Transverse colon (tissue), 4 donors: ENCODE measurements at regions not wholly inside any gene's neighbourhood (a gene's known extent, or its start where the extent isn't known, plus 50 kb on each side); places are given as distances from the start of the nearest gene placed in this dataset.

ENCODE experiments used
- DNase-seq: peaks from one replicate; pipeline ENCODE4 v3.0.0-alpha.2; 2019
- H3K27ac ChIP-seq, 4 donors: fragments of 200-600 bp; sonication (generic); 2 replicates each; pipeline ENCODE4 v1.5.1; 2016 to 2018; ENCODE audit warnings: inconsistent platforms in 4 of 4
- H3K27me3 ChIP-seq: fragments of 200-600 bp; sonication (generic); 2 replicates; pipeline ENCODE4 v1.5.1; 2017; ENCODE audit warnings: inconsistent platforms
- H3K36me3 ChIP-seq, 4 donors: fragments of 200-600 bp; sonication (generic); 2 replicates each; pipeline ENCODE4 v1.5.1; 2017 to 2019; ENCODE audit warnings: inconsistent platforms in 4 of 4
- H3K4me1 ChIP-seq, 4 donors: fragments of 200-600 bp; sonication (generic); 2 replicates each; pipeline ENCODE4 v1.5.1; 2017 to 2020; ENCODE audit warnings: inconsistent platforms in 4 of 4
- H3K4me3 ChIP-seq, 4 donors: fragments of 200-600 bp; sonication (generic); 1 replicate in 1 of 4; 2 replicates in 3 of 4; pipeline versions ENCODE4 v1.5.1 to v1.6.1; 2017 to 2019; ENCODE audit warnings: inconsistent platforms in 4 of 4
- H3K9me3 ChIP-seq, 2 donors: fragments of 200-600 bp; sonication (generic); 2 replicates each; pipeline ENCODE4 v1.5.1; 2017 to 2019; ENCODE audit warnings: inconsistent platforms in 2 of 2
- EP300 ChIP-seq: sonication (generic); formaldehyde crosslinking; IDR thresholded peaks from one replicate; pipeline ENCODE4 v1.6.1; 2017; ENCODE audit warnings: antibody characterized with exemption, low read depth
- POLR2A ChIP-seq: fragments of 450-650 bp; IDR thresholded peaks from one replicate; pipeline ENCODE4 v1.6.1; 2016; ENCODE audit warnings: antibody characterized with exemption, mild to moderate bottlenecking, moderate library complexity
- POLR2AphosphoS5 ChIP-seq, 3 donors: sonication (generic); formaldehyde crosslinking; IDR thresholded peaks; one replicate each; pipeline ENCODE4 v1.6.1; 2016; ENCODE audit warnings: antibody characterized with exemption in 3 of 3
- WGBS, 2 donors: methylation state at CpG; one replicate each; pipeline ENCODE4 v1.1.5; 2018; ENCODE audit warnings: low coverage in 1 of 2; 5-methylcytosine and 5-hydroxymethylcytosine counted together
- in situ Hi-C, 4 donors: fragments of 200-750 bp; cut with MboI; loops; one replicate each; pipeline versions ENCODE4 v1.15.0 to v1.15.1; 2017; ENCODE audit warnings: low sequenced_read_pairs in 3 of 4, low pct_ligation_motif_present in 1 of 4, low pct_unique_long_range_greater_than_20kb in 1 of 4
- intact Hi-C: fragments of 100-400 bp; cut with DNase I; formaldehyde crosslinking; loops from one replicate; pipeline ENCODE4 v1.15.1; 2023; ENCODE audit warnings: low total_unique reads
- TF ChIP-seq, protein P1 (sequence below), 5 experiments: fragments of 200-600 bp in 3 of 5; fragments of 450-650 bp in 2 of 5; sonication (generic) in 3 of 5; IDR thresholded peaks; 1 replicate in 2 of 5; 2 replicates in 3 of 5; pipeline ENCODE4 v1.5.1; 2016 to 2017; ENCODE audit warnings: antibody characterized with exemption in 5 of 5, inconsistent platforms in 3 of 5, mild to moderate bottlenecking in 2 of 5, moderate library complexity in 1 of 5

DNA sequence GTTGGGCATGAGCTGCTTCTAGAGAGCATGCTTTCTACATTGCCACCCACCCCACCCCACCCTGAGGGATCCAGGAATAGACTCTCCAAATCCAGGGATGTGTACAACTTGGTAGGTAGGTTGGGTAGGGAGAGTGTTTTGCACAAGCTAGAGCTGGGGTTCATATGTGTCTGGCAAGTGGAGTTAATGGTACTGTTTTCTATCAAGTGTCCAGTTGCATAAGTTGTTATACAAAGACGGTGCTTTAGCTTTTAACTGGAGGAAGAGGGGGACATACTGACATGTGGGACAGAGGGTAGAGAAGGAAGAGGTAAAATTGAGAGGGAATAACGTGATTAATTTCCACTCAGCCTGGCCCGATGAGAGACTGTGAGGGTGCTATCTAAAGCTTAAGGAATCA, 51.0 kb upstream of the TNC start:
- DNase-seq: no peak
- no peaks in the 10 kb centered on the region for H3K36me3 ChIP-seq
- no peak for TF ChIP-seq POLR2AphosphoS5 (IDR thresholded peaks at IDR 0.05)
- no peak for TF ChIP-seq POLR2A
- no peak for TF ChIP-seq EP300
- TF ChIP-seq, protein P1, sequence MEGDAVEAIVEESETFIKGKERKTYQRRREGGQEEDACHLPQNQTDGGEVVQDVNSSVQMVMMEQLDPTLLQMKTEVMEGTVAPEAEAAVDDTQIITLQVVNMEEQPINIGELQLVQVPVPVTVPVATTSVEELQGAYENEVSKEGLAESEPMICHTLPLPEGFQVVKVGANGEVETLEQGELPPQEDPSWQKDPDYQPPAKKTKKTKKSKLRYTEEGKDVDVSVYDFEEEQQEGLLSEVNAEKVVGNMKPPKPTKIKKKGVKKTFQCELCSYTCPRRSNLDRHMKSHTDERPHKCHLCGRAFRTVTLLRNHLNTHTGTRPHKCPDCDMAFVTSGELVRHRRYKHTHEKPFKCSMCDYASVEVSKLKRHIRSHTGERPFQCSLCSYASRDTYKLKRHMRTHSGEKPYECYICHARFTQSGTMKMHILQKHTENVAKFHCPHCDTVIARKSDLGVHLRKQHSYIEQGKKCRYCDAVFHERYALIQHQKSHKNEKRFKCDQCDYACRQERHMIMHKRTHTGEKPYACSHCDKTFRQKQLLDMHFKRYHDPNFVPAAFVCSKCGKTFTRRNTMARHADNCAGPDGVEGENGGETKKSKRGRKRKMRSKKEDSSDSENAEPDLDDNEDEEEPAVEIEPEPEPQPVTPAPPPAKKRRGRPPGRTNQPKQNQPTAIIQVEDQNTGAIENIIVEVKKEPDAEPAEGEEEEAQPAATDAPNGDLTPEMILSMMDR (IDR thresholded peaks at IDR 0.05): no peak
- no peaks in the 10 kb centered on the region for H3K4me1 ChIP-seq
- H3K27ac ChIP-seq: no peak overlapping the region
- H3K27me3 ChIP-seq: peaks cover 11% of the 10 kb centered on the region
- H3K4me3 ChIP-seq: no peak overlapping the region
- intact Hi-C loops: no loop called here
- 88% methylated on average over 3 of the region's 3 CpGs for WGBS, 2 donors
- H3K9me3 ChIP-seq: no peaks in the 10 kb centered on the region
- in situ Hi-C loops: no loop called here

DNA sequence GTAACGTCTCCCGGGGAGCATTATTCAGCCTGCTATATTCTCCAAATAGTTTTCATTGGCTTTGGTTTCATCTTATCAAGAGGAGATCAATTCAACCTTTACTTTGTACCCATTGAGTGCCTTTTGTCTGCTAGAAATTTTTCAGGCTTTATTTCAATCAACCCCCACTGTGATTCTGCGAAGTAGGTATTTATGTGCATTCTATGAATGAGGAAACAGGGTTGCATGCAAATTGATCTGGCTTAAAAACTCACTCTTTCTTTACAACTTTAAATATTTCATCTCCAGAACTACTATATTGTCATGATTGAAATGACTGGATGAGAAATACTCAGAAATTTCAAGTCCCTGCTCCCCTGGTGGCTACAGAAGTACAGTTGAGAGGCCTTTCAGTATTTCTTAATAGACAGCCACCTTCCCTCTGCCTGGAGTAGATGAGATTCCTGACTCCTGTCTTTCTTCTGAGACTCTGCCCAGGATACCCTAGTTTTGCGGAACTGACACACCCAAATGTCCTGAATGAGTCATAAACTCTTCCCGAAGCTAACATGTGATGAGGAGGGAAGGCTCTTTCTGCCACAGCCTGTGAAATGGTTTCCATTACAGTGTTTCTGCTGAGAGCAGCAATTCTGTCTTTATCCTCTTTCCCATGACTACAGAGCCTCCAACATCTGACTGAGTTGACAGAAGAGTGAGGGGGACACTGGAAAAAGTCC, 52.6 kb upstream of the TNC start:
- H3K27me3 ChIP-seq: peaks cover 4% of the 10 kb centered on the region
- no peak for DNase-seq
- H3K27ac ChIP-seq: no peak overlapping the region
- WGBS, 2 donors: 34 to 63% methylated on average over 4 to 5 of the region's 5 CpGs
- H3K9me3 ChIP-seq: no peaks in the 10 kb centered on the region
- TF ChIP-seq EP300: no peak
- no peak for TF ChIP-seq POLR2A
- TF ChIP-seq POLR2AphosphoS5 (IDR thresholded peaks at IDR 0.05): no peak
- TF ChIP-seq, protein P1 (IDR thresholded peaks at IDR 0.05): no peak
- H3K4me1 ChIP-seq: no peaks in the 10 kb centered on the region
- H3K36me3 ChIP-seq: no peaks in the 10 kb centered on the region
- in situ Hi-C loops (no loop called here), intact Hi-C loops (no loop called here)
- H3K4me3 ChIP-seq: no peak overlapping the region

DNA sequence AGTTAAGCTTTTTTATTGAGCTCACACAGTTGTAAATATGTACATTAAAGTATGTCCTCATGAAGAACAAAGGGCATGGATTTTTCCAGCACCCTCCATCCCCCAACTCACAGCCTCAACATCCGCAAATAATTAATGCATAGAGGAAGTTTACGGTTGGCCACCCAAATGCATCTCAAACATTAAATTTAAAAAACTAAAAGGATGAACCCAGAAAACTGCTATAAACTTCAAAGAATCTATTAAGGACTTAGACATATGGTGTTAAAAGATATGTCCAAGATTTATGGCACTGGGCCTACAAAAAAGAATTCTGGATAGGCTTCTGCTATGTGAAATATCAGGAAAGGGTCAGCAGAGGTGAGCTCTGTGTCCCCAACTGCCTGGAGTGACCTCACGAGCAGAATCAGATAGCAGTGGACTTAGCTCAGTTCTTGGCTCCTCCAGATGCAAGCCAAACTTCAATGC, 54.0 kb upstream of the TNC start:
- in situ Hi-C loops: no loop called here
- TF ChIP-seq POLR2A: no peak
- no peak for TF ChIP-seq POLR2AphosphoS5 (IDR thresholded peaks at IDR 0.05)
- no peak for TF ChIP-seq EP300
- TF ChIP-seq, protein P1 (IDR thresholded peaks at IDR 0.05): no peak
- peaks cover 4% of the 10 kb centered on the region for H3K27me3 ChIP-seq

DNA sequence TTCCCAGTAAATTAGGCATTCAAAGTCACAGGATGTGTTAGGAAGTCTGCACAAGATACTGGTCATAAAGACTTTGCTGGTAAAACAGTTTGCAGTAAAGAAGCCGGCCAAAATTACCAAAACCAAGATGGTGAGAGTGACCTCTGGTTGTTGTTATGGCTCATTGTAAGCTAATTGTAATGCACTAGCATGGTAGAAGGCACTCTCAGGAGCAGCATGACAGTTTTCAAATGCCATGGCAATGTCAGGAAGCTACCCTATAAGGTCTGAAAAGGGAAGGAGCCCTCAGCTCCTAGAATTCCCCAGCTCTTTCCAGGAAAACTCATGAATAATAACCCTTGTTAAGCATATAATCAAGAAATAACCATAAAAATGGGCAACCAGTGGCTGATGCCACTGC, 64.3 kb upstream of the TNC start:
- Histone ChIP-seq H3K4me1 (no peaks in the 10 kb centered on the region), H3K27ac (no peak overlapping the region), H3K9me3 (no peaks in the 10 kb centered on the region), H3K36me3 (no peaks in the 10 kb centered on the region), H3K4me3 (no peak overlapping the region), H3K27me3 (no peaks in the 10 kb centered on the region)
- intact Hi-C loops: no loop called here
- 94 to 100% methylated on average over 1 of the region's 1 CpG for WGBS, 2 donors
- no peak for TF ChIP-seq EP300
- TF ChIP-seq, protein P1 (IDR thresholded peaks at IDR 0.05): no peak
- no peak for TF ChIP-seq POLR2A
- no peak for TF ChIP-seq POLR2AphosphoS5 (IDR thresholded peaks at IDR 0.05)
- DNase-seq: no peak
- in situ Hi-C loops: no loop called here

More for the DNA sequence above, 54.0 kb upstream of the TNC start:
- Histone ChIP-seq H3K36me3 (no peaks in the 10 kb centered on the region), H3K4me1 (no peaks in the 10 kb centered on the region), H3K9me3 (no peaks in the 10 kb centered on the region), H3K27ac (no peak overlapping the region), H3K4me3 (no peak overlapping the region)
- WGBS, 2 donors: 88 to 94% methylated on average over 2 to 3 of the region's 3 CpGs
- no peak for DNase-seq
- intact Hi-C loops: no loop called here
